Liver (tissue), 8 donors: ENCODE measurements at regions not wholly inside any gene's neighbourhood (a gene's known extent, or its start where the extent isn't known, plus 50 kb on each side); places are given as distances from the start of the nearest gene placed in this dataset.

ENCODE experiments used
- DNase-seq: peaks from one replicate; pipeline ENCODE4 v3.0.0-alpha.2; 2017; ENCODE audit warnings: low spot score
- H3K27ac ChIP-seq, 2 donors: one replicate each; pipeline ENCODE4 v1.7.0; 2013; ENCODE audit warnings: inconsistent platforms in 2 of 2, low read length in 2 of 2, control low read depth in 1 of 2, low read depth in 1 of 2, mild to moderate bottlenecking in 1 of 2
- H3K27me3 ChIP-seq, 4 donors: one replicate each; pipeline versions ENCODE4 v1.6.1 to v1.7.0; 2013; ENCODE audit warnings: low read length in 3 of 4, inconsistent platforms in 1 of 4, mild to moderate bottlenecking in 1 of 4, moderate library complexity in 1 of 4; ENCODE audit not compliant: control insufficient read depth in 4 of 4, insufficient read depth in 4 of 4
- H3K36me3 ChIP-seq, 4 donors: one replicate each; pipeline versions ENCODE4 v1.6.1 to v1.7.0; 2013; ENCODE audit warnings: low read length in 3 of 4, mild to moderate bottlenecking in 3 of 4, low read depth in 1 of 4, moderate library complexity in 1 of 4; ENCODE audit not compliant: control insufficient read depth in 4 of 4, insufficient read depth in 3 of 4
- H3K4me1 ChIP-seq, 4 donors: one replicate each; pipeline versions ENCODE4 v1.6.1 to v1.7.0; 2013; ENCODE audit warnings: low read length in 3 of 4, mild to moderate bottlenecking in 3 of 4, moderate library complexity in 1 of 4; ENCODE audit not compliant: control insufficient read depth in 4 of 4, insufficient read depth in 4 of 4
- H3K4me3 ChIP-seq, 3 donors: one replicate each; pipeline versions ENCODE4 v1.6.1 to v1.7.0; 2013; ENCODE audit warnings: low read length in 3 of 3, control low read depth in 1 of 3, low read depth in 1 of 3, mild to moderate bottlenecking in 1 of 3
- H3K9ac ChIP-seq, 2 donors: one replicate each; pipeline ENCODE4 v1.7.0; 2013; ENCODE audit warnings: low read length in 2 of 2, mild to moderate bottlenecking in 2 of 2, moderate library complexity in 2 of 2, control low read depth in 1 of 2, low read depth in 1 of 2
- H3K9me3 ChIP-seq, 4 donors: one replicate each; pipeline versions ENCODE4 v1.6.1 to v1.7.0; 2013; ENCODE audit warnings: low read length in 3 of 4; ENCODE audit not compliant: control insufficient read depth in 4 of 4
- EGR1 ChIP-seq, 2 donors: IDR thresholded peaks; 2 replicates each; pipeline ENCODE4 v1.6.1; 2016 to 2018; ENCODE audit warnings: antibody characterized with exemption in 2 of 2, low read depth in 2 of 2
- FOXA1 ChIP-seq: IDR thresholded peaks from 2 replicates; pipeline ENCODE4 v1.6.1; 2016; ENCODE audit warnings: antibody characterized with exemption
- FOXA2 ChIP-seq: IDR thresholded peaks from 2 replicates; pipeline ENCODE4 v1.6.1; 2016; ENCODE audit warnings: antibody characterized with exemption
- GABPA ChIP-seq, 2 donors: IDR thresholded peaks in 1 of 2; conservative IDR thresholded peaks in 1 of 2; 2 replicates each; pipeline ENCODE4 v1.6.1; 2016; ENCODE audit warnings: antibody characterized with exemption in 2 of 2, mild to moderate bottlenecking in 1 of 2, moderate library complexity in 1 of 2
- HNF4A ChIP-seq, 2 donors: conservative IDR thresholded peaks; 2 replicates each; pipeline ENCODE4 v1.6.1; 2016; ENCODE audit warnings: antibody characterized with exemption in 2 of 2, mild to moderate bottlenecking in 2 of 2
- HNF4G ChIP-seq: IDR thresholded peaks from 2 replicates; pipeline ENCODE4 v1.6.1; 2016; ENCODE audit warnings: antibody characterized with exemption
- JUND ChIP-seq, 2 donors: IDR thresholded peaks; 2 replicates each; pipeline ENCODE4 v1.6.1; 2016; ENCODE audit warnings: antibody characterized with exemption in 2 of 2
- NR2F2 ChIP-seq: IDR thresholded peaks from 2 replicates; pipeline ENCODE4 v1.6.1; 2016; ENCODE audit warnings: antibody characterized with exemption
- RAD21 ChIP-seq, 2 donors: IDR thresholded peaks; 2 replicates each; pipeline ENCODE4 v1.6.1; 2016; ENCODE audit warnings: antibody characterized with exemption in 2 of 2, mild to moderate bottlenecking in 2 of 2
- RXRA ChIP-seq, 2 donors: IDR thresholded peaks; 2 replicates each; pipeline ENCODE4 v1.6.1; 2017 to 2018; ENCODE audit warnings: antibody characterized with exemption in 2 of 2, mild to moderate bottlenecking in 1 of 2
- SP1 ChIP-seq: IDR thresholded peaks from 2 replicates; pipeline ENCODE4 v1.6.1; 2018; ENCODE audit warnings: antibody characterized with exemption, mild to moderate bottlenecking
- TAF1 ChIP-seq: conservative IDR thresholded peaks from 2 replicates; pipeline ENCODE4 v1.6.1; 2016; ENCODE audit warnings: antibody characterized with exemption, mild to moderate bottlenecking
- YY1 ChIP-seq: IDR thresholded peaks from 2 replicates; pipeline ENCODE4 v1.6.1; 2016; ENCODE audit warnings: antibody characterized with exemption, mild to moderate bottlenecking
- whole genome bisulfite sequencing: extraction: QIAGEN DNeasy Blood & Tissue Kit; methylation state at CpG from one replicate; pipeline ENCODE4 v1.1.7; 2013; 5-methylcytosine and 5-hydroxymethylcytosine counted together
- TF ChIP-seq, protein P1 (sequence below): IDR thresholded peaks from 2 replicates; pipeline ENCODE4 v1.6.1; 2016; ENCODE audit warnings: antibody characterized with exemption, mild to moderate bottlenecking
- TF ChIP-seq, protein P2 (sequence below): IDR thresholded peaks from 2 replicates; pipeline ENCODE4 v1.6.1; 2016; ENCODE audit warnings: antibody characterized with exemption
- TF ChIP-seq, protein P3 (sequence below): IDR thresholded peaks from 2 replicates; pipeline ENCODE4 v1.6.1; 2016; ENCODE audit warnings: antibody characterized with exemption
- TF ChIP-seq, protein P4 (sequence below): IDR thresholded peaks from 2 replicates; pipeline ENCODE4 v1.6.1; 2016; ENCODE audit warnings: antibody characterized with exemption
- TF ChIP-seq, protein P5 (sequence below): fragments of 150-350 bp; IDR thresholded peaks from 2 replicates; pipeline ENCODE4 v1.5.1; 2017; ENCODE audit warnings: improper control_type of control experiment, low read depth, low read length; ENCODE audit not compliant: missing input control
- donor health status: healthy.
- donor health status: healthy.
- donor health status: healthy.
- donor health status: healthy.
- donor health status: healthy.

DNA sequence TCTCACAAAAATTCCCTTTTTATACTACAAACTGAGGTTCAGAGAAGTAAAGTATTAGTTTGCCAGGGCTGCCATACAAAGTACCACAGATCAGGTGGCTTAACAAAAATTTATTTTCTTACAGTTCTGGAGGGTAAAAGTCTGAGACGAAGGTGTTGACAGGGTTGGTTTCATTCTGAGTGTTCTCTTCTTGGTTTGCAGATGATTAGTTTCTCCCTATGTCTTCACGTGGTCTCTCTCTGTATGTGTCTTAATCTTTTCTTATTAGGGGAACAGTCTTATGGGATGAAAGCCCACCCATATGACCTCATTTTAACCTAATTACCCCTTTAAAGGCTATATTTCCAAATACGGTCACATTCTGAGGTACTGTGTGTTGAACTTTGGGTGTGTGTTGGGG, 274.2 kb downstream of the BRINP1 start:
- no peaks in the 10 kb centered on the region for H3K9me3 ChIP-seq
- H3K4me1 ChIP-seq = peaks cover 0 to 1% (median 0%) of the 10 kb centered on the region in 4 donors
- H3K9ac ChIP-seq = no peak overlapping the region
- TF ChIP-seq, protein P1, sequence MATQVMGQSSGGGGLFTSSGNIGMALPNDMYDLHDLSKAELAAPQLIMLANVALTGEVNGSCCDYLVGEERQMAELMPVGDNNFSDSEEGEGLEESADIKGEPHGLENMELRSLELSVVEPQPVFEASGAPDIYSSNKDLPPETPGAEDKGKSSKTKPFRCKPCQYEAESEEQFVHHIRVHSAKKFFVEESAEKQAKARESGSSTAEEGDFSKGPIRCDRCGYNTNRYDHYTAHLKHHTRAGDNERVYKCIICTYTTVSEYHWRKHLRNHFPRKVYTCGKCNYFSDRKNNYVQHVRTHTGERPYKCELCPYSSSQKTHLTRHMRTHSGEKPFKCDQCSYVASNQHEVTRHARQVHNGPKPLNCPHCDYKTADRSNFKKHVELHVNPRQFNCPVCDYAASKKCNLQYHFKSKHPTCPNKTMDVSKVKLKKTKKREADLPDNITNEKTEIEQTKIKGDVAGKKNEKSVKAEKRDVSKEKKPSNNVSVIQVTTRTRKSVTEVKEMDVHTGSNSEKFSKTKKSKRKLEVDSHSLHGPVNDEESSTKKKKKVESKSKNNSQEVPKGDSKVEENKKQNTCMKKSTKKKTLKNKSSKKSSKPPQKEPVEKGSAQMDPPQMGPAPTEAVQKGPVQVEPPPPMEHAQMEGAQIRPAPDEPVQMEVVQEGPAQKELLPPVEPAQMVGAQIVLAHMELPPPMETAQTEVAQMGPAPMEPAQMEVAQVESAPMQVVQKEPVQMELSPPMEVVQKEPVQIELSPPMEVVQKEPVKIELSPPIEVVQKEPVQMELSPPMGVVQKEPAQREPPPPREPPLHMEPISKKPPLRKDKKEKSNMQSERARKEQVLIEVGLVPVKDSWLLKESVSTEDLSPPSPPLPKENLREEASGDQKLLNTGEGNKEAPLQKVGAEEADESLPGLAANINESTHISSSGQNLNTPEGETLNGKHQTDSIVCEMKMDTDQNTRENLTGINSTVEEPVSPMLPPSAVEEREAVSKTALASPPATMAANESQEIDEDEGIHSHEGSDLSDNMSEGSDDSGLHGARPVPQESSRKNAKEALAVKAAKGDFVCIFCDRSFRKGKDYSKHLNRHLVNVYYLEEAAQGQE = no peak
- no peak for TF ChIP-seq YY1
- no peak for TF ChIP-seq GABPA (IDR thresholded peaks at IDR 0.05 in 1 of 2, conservative IDR thresholded peaks at IDR 0.05 in 1 of 2)
- no peak for TF ChIP-seq HNF4A (conservative IDR thresholded peaks at IDR 0.05)
- TF ChIP-seq FOXA1 = no peak
- H3K27me3 ChIP-seq = peaks cover 0 to 6% (median 0%) of the 10 kb centered on the region in 4 donors
- H3K4me3 ChIP-seq = no peak overlapping the region
- WGBS = 52% methylated on average over 3 of the region's 3 CpGs
- DNase-seq = no peak
- H3K36me3 ChIP-seq = no peaks in the 10 kb centered on the region
- H3K27ac ChIP-seq = no peak overlapping the region

DNA sequence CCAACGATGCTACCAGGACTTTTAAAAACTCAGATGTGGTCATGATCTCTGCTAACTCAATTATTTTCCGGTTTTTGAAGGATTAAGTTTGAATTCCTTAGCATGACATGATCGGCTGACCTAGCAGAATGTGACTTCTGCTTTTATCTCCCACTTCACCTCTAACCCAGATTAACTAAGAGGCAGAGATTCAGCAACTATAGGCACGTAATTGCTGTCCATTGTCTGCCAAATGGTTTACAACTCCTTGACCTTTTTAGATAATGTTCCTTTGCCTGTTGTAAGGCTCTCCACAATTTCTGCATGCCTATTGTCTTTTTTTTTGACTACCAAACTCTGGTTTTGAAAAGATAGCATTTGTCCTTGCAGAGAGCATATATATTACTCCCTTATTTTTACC, 268.2 kb downstream of the BRINP1 start:
- Histone ChIP-seq H3K27ac (no peak overlapping the region), H3K4me3 (no peak overlapping the region), H3K27me3 (no peaks in the 10 kb centered on the region), H3K9me3 (no peaks in the 10 kb centered on the region), H3K4me1 (no peaks in the 10 kb centered on the region), H3K9ac (no peak overlapping the region), H3K36me3 (no peaks in the 10 kb centered on the region)
- TF ChIP-seq RXRA (IDR thresholded peaks at IDR 0.05) (no peak), YY1 (no peak), SP1 (no peak), HNF4G (no peak), TAF1 (no peak), FOXA2 (no peak), JUND (IDR thresholded peaks at IDR 0.05) (no peak), HNF4A (conservative IDR thresholded peaks at IDR 0.05) (no peak), RAD21 (IDR thresholded peaks at IDR 0.05) (no peak), GABPA (IDR thresholded peaks at IDR 0.05 in 1 of 2, conservative IDR thresholded peaks at IDR 0.05 in 1 of 2) (no peak), FOXA1 (no peak), NR2F2 (no peak), EGR1 (IDR thresholded peaks at IDR 0.05; ENCODE audit: low read depth in 2 of 2) (no peak)
- TF ChIP-seq, protein P2, sequence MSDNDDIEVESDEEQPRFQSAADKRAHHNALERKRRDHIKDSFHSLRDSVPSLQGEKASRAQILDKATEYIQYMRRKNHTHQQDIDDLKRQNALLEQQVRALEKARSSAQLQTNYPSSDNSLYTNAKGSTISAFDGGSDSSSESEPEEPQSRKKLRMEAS = no peak
- TF ChIP-seq, protein P3, sequence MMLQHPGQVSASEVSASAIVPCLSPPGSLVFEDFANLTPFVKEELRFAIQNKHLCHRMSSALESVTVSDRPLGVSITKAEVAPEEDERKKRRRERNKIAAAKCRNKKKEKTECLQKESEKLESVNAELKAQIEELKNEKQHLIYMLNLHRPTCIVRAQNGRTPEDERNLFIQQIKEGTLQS = no peak
- TF ChIP-seq, protein P1 = no peak
- TF ChIP-seq, protein P4, sequence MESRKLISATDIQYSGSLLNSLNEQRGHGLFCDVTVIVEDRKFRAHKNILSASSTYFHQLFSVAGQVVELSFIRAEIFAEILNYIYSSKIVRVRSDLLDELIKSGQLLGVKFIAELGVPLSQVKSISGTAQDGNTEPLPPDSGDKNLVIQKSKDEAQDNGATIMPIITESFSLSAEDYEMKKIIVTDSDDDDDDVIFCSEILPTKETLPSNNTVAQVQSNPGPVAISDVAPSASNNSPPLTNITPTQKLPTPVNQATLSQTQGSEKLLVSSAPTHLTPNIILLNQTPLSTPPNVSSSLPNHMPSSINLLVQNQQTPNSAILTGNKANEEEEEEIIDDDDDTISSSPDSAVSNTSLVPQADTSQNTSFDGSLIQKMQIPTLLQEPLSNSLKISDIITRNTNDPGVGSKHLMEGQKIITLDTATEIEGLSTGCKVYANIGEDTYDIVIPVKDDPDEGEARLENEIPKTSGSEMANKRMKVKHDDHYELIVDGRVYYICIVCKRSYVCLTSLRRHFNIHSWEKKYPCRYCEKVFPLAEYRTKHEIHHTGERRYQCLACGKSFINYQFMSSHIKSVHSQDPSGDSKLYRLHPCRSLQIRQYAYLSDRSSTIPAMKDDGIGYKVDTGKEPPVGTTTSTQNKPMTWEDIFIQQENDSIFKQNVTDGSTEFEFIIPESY = no peak
- TF ChIP-seq, protein P5, sequence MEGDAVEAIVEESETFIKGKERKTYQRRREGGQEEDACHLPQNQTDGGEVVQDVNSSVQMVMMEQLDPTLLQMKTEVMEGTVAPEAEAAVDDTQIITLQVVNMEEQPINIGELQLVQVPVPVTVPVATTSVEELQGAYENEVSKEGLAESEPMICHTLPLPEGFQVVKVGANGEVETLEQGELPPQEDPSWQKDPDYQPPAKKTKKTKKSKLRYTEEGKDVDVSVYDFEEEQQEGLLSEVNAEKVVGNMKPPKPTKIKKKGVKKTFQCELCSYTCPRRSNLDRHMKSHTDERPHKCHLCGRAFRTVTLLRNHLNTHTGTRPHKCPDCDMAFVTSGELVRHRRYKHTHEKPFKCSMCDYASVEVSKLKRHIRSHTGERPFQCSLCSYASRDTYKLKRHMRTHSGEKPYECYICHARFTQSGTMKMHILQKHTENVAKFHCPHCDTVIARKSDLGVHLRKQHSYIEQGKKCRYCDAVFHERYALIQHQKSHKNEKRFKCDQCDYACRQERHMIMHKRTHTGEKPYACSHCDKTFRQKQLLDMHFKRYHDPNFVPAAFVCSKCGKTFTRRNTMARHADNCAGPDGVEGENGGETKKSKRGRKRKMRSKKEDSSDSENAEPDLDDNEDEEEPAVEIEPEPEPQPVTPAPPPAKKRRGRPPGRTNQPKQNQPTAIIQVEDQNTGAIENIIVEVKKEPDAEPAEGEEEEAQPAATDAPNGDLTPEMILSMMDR = no peak
- 37% methylated on average over 4 of the region's 4 CpGs for WGBS
- no peak for DNase-seq
